COLO668 (cell line): ENCODE measurements at regions not wholly inside any gene's neighbourhood (a gene's known extent, or its start where the extent isn't known, plus 50 kb on each side); places are given as distances from the start of the nearest gene placed in this dataset.
"Not testable (repeated sequence)": the region's sequence is repeated elsewhere in the genome, so short reads cannot be mapped to it uniquely, and the experiment has no call there.

Source experiments
- DNase-seq: peaks from one replicate; lab custom pipeline; 2025; ENCODE audit not compliant: unreplicated experiment; lab: John Stamatoyannopoulos, UW

- DNase-seq = not testable (repeated sequence)
Measured at GRCh38 chr21:31819692-31820091, 53.1 kb upstream of the HUNK start.

DNA sequence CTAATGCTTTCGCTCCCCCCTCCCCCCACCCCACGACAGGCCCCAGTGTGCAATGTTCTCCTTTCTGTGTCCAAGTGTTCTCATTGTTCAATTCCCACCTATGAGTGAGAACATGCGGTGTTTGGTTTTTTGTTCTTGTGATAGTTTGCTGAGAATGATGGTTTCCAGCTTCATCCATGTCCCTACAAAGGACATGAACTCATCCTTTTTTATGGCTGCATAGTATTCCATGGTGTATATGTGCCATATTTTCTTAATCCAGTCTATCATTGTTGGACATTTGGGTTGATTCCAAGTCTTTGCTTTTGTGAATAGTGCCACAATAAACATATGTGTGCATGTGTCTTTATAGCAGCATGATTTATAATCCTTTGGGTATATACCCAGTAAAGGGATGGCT, 58.5 kb upstream of the HUNK start:
- not testable (repeated sequence) for DNase-seq

GRCh38 chr21:31813862-31814261, 59.0 kb upstream of the HUNK start:
- no peak for DNase-seq

DNA sequence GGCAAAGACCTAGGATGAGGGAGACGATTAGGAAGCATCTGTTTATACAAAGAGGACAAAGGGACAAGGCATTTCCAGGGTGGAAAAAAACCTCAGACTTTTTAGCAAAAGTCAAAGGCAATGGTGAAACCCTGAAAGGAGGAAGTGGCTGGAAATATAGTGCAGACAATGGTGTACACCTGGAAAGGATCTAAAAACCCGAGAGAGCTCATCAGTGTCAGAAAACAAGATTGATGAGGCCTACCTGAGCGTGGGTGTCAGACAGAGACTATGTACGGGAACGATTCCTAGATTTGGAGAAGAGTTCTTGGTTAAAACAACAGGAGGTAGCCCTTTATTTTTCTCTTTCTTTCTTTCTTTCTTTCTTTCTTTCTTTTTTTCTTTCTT, 68.8 kb upstream of the HUNK start:
- no peak for DNase-seq

GRCh38 chr21:31803039-31804007, 69.5 kb upstream of the HUNK start:
- DNase-seq = no peak

- no peak for DNase-seq
Measured at GRCh38 chr21:31802331-31802730, 70.4 kb upstream of the SCAF4 start.

DNA sequence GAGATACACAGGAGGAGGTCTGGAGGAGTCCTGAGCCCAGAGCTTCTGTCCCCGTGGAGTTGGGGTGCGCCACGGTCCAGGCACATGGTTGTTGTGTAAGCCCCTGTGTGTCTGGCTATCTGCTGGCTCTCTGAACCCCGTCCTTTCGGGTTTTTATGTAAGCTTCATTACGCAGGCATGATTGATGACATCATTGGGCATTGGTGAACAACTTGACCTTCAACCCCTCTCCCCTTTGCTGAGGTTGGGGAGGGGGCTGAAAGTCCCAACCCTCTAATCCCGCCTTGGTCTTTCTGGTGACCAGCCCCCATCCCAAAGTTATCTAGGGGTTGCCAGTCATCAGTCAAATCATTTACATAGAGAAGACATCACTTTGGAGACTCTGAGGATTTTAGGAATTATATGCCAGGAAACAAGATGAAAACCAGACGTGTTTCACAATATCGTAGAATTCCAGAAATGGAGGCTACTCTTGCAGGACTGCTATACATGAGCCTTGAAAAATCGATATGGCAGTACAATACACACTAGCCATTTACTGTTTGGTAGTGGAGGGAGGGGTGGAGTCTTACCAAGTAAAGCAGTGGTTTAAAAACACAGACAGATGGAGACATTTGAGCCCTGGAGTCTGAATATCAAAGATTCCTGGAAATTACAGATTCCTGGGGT, 69.8 kb upstream of the SCAF4 start:
- DNase-seq = no peak

- no peak for DNase-seq
Measured at GRCh38 chr21:31798842-31799704, 67.2 kb upstream of the SCAF4 start.

DNA sequence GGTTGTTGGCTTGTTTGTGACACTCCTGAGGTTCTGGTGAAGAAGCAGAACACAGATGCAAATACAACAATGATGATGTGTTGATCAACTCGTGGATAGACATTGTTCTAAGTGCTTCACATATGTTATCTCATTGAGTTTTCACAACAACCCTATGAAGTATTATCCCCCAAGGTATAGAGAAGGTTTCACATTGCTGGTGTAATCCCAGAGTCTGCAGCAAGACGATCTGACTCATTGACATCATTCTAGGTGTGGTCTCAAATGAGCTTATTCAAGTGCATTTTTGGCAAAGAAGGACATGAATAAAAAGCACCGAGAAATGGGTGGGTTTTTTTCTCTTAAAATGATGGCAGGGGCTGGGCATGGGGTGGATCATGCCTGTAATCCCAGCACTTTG, 64.1 kb upstream of the SCAF4 start:
- no peak for DNase-seq

DNA sequence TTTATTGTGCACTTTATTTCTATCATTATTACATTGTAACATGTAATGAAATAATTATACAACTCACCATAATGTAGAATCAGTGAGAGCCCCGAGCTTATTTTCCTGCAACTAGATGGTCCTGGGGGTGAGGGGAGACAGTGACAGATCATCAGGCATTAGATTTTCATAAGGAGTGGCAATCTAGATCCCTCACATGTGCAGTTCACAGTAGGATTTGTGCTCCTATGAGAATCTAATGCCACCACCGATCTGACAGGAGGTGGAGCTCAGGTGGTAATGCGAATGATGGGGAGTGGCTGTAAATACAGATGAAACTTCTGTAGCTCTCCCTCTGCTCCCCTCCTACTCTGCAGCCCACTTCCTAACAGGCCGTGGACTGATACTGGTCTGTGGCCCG, 58.5 kb upstream of the SCAF4 start:
- not testable (repeated sequence) for DNase-seq

- DNase-seq = no peak
Measured at GRCh38 chr21:31788581-31788980, 56.7 kb upstream of the SCAF4 start.

DNA sequence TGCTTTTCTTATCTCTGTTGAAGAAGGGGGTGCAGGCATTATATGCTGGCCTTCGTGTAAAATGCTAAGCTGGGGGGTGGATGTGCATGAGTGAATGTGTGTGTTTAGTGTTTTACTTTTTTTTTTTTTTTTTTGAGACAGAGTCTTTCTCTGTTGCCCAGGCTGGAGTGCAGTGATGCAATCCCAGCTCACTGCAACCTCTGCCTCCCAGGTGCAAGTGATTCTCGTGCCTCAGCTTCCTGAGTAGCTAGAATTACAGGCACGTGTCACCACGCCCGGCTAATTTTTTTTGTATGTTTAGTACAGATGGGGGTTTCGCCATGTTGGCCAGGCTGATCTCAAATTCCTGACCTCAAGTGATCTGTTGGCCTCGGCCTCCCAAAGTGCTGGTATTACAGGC, 55.8 kb upstream of the SCAF4 start:
- DNase-seq = not testable (repeated sequence)

GRCh38 chr21:31786164-31786920, 54.4 kb upstream of the SCAF4 start:
- no peak for DNase-seq

- DNase-seq = peak; percentile 49
Measured at GRCh38 chr21:31785237-31786163, 53.6 kb upstream of the SCAF4 start.

- peak; percentile 15 for DNase-seq
Measured at GRCh38 chr21:31781737-31782136, 49.8 kb upstream of the SCAF4 start.
